Fibroblast of skin of back (primary cell): ENCODE measurements at regions not wholly inside any gene's neighbourhood (a gene's known extent, or its start where the extent isn't known, plus 50 kb on each side); places are given as distances from the start of the nearest gene placed in this dataset.
A peak's percentile ranks its signal among the peaks of the same experiment; 100 is the strongest.

Experiments used
- DNase-seq: peaks from one replicate; pipeline ENCODE4 v3.0.0-alpha.2; 2013

- peak; percentile 3 for DNase-seq
These were observed 357.2 kb upstream of the DPYD start for GRCh38 chr1:98278055-98278454.

DNA sequence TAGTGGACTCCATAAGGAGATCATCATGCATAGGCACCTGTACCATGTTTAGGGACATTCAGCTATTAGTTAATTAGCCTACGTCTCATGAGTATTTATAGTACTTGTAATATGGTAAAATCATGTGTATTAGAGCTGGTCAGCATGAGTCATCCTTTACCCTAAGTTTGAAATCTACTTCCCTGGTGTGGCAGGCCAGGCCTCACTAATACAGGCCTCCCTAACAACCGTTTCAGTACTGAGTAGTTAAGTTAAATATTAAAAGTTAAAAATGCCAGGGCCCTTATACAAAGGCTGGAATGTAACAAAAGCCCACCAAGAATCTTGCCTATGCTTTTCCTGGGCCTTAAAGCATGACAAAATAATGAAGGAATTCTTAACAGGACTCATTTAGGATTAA lies 356.3 kb upstream of the DPYD start:
- peak; percentile 51 for DNase-seq

DNA sequence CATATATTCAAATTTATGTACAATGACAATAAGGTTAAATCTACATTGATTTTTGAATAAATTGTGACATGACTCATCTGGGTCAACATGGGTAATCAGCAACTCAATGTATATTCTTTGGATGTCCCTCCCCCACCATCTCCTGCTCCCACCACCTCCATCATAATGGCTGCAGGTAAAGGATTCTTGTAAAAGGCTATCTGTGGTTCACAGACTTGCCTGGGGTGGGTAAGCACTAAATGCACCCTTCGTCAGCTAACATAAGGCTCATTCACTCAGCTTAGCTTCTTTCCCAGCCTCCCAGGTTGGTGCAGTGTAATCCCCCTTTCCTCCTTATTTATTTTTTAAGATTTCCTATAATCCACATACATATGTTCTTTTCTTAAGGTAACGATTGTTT lies 355.7 kb upstream of the DPYD start:
- no peak for DNase-seq

GRCh38 chr1:98268316-98268715 lies 347.5 kb upstream of the DPYD start:
- DNase-seq, result no peak

- no peak for DNase-seq
These were observed 346.6 kb upstream of the DPYD start for GRCh38 chr1:98267423-98267822.

GRCh38 chr1:98264727-98265126 lies 343.9 kb upstream of the DPYD start:
- no peak for DNase-seq

DNA sequence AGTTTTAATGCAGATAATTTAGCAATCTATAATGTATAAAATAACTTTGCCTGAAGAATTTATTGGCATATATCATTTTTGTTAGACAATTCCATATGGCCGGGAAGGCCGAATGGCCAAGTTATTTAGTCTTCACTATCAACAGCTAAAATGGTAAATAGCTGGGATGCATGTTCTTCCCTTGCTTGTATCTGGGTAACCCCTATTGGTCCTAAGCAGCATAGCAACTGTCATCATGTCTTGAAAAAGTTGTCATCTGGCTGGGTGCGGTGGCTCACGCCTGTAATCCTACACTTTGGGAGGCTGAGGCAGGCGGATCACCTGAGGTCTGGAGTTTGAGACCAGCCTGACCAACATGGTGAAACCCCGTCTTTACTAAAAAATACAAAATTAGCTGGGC lies 340.0 kb upstream of the DPYD start:
- DNase-seq, result no peak

GRCh38 chr1:98260412-98260811 lies 339.6 kb upstream of the DPYD start:
- no peak for DNase-seq

DNA sequence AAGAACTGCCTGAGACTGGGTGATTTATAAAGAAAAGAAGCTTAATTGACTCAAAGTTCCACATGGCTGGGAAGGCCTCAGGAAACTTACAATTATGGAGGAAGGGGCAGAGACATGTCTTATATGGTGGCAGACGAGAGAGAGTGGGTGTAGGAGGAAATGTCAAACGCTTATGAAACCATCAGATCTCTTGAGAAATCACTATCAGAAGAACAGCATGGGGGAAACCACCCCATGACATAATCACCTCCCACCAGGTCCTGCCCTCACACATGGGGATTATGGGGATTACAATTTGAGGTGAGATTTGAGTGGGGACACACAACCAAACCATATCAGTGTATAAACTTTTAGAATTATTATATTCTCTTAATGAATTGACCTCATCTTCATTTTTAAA lies 335.9 kb upstream of the DPYD start:
- DNase-seq, result no peak

- no peak for DNase-seq
These were observed 332.3 kb upstream of the DPYD start for GRCh38 chr1:98253145-98253544.

DNA sequence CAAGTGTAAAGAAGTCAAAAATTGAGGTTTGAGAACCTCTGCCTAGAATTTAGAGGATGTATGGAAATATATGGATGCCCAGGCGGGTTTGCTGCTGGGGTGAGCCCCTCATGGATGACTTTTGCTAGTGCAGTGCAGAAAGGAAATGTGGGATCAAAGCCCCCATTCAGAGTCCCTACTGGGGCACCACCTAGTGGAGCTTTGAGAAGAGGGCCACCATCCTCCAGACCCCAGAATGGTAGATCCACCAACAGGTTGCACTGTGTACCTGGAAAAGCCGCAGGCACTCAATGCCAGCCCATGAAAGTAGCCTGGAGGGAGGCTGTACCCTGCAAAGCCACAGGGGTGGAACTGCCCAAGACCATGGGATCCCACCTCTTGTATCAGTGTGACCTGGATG lies 330.7 kb upstream of the DPYD start:
- no peak for DNase-seq

- no peak for DNase-seq
These were observed 311.8 kb upstream of the DPYD start for GRCh38 chr1:98232678-98233077.

DNA sequence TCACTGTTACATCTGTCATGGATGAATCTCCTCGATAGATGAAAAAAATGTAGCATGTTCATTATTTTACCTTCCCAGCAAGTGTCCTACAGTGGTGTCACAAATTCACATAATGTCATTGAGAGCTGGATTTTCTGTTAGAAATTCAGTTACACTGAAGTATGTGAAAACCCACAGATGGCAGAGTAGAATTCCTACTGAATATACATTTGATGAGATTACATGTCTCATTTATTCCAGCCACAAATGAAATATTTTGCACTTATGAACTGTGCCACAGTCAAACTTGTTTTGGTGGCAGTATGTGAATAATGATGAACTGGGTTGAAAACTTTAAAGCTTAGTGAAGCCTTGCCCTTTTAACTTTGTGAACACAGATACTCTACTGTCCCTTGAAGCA lies 301.9 kb upstream of the DPYD start:
- no peak for DNase-seq

DNA sequence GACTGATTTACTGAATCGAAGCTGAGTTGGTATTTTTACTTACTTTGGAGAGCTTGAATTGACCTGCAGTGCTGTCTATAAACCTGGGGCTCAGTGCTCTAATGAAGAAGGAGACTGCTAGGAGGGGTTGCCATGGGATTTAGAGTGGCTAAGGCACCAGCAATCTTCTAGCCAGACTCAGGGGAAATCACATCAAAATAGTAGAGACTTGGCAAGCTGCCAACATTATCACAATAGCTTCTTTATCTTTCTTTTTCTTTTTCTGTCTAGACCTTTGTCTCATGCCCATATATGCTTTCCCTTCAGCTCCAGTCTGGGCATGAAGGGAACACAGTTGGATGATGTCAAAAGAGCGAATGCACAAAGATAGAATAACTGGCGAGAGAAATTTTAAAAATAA lies 301.1 kb upstream of the DPYD start:
- no peak for DNase-seq

- no peak for DNase-seq
These were observed 296.8 kb upstream of the DPYD start for GRCh38 chr1:98217601-98218000.

DNA sequence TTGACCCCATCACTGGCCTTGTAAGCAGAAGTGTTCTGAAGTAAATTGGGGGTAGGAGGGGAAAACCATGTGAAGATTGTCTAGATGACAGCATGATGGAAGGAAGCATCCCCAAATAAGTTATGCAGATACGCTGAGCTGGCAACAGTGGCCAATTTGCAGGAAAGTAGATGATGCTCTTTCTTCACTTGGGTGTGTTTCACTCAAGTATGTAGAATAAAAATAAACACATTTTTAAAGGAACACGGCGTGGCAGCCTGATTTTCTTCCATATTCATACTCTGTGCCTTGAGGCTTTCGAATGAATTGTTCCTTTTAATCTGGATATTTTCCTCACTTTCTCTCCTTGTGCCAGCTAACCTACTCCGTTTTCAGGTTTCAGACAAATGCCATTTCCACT lies 295.5 kb upstream of the DPYD start:
- no peak for DNase-seq

- DNase-seq, result no peak
These were observed 290.5 kb upstream of the DPYD start for GRCh38 chr1:98211271-98211845.

- DNase-seq, result no peak
These were observed 289.7 kb upstream of the DPYD start for GRCh38 chr1:98210563-98210962.

DNA sequence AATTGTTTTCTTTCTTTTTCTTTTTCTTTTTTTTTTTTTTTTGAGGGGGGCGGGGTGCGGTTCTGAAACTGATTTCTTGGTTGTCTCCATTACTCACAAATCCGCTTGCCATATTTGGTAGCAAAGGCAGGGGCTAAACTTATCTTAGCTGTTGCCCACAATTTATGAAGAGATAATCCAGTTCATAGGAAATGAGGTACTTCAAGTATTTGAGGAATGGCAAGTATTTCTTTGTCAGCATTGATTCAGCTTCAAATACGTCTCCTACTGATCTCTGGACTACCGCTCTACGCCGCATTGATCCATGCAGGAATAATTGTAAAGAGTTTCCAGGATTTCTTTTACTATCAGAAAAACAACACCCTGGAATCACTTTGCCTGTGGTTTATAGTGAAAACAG lies 289.2 kb upstream of the DPYD start:
- peak; percentile 88 for DNase-seq

GRCh38 chr1:98205291-98206017 lies 284.6 kb upstream of the DPYD start:
- no peak for DNase-seq

DNA sequence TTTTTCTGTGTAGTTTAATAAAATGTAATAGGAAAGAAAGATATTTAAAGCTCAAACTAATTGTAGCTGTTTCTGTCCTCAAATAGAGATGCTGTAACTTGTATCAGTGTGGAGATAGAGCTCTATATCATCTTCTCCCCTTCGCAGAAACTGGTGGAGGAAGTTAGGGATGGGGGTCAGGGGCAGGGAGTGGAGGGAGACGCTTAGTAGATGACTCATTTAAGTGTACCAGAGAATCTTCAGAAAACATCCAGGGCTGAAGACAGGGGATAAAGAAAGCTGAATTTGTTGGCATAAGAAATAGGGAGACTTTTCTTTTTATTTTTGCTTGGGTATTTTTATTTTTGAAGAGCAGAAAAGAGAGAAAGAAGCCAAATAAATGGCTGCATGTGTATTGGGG lies 282.6 kb upstream of the DPYD start:
- DNase-seq, result peak; percentile 71

DNA sequence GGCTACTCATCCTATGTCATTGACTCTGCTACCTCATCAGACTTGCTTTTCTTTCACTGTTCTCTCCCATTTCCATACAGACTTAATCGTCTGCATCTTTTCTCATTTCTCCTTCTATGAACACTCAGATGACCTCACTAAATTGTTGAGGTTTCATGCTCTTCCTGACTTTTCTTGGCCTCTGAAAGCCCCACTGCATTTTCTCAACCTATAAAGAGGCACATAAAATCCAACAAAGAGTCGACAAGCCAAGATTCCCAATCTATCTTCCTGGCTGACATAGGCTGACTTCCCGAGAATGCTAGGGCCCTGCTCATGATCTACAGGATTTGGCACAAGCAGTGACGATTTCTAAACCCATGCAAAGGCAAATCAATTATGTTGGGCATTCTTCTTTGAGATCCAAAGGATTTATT lies 280.8 kb upstream of the DPYD start:
- peak; percentile 25 for DNase-seq

- no peak for DNase-seq
These were observed 276.5 kb upstream of the DPYD start for GRCh38 chr1:98197356-98197755.

- no peak for DNase-seq
These were observed 275.2 kb upstream of the DPYD start for GRCh38 chr1:98196012-98196411.

GRCh38 chr1:98188774-98189173 lies 267.9 kb upstream of the DPYD start:
- DNase-seq, result no peak
